Activated naive CD8-positive, alpha-beta T cell treated with anti-CD3 and anti-CD28 coated beads, Interleukin-2, amount 10 ng/mL, durations not matched to agents 7 days and 5 days (primary cell): ENCODE measurements at regions not wholly inside any gene's neighbourhood (a gene's known extent, or its start where the extent isn't known, plus 50 kb on each side); places are given as distances from the start of the nearest gene placed in this dataset.

Source experiments
- ATAC-seq: fragments of 150-1000 bp; cut with Tn5 transposase; one replicate; pipeline ENCODE4 v1.10.0; 2021; ENCODE audit warnings: low read depth, moderate library complexity
- POLR2A ChIA-PET: fragments of 350-600 bp; sonication (Branson Sonifier 250); formaldehyde crosslinking; loops from one replicate; lab custom pipeline; 2021; ENCODE audit warnings: antibody characterized with exemption; lab: Charles Lee
- DNase-seq: peaks from one replicate; pipeline ENCODE4 v3.0.0; 2021
- H3K27ac Mint-ChIP-seq: one replicate; pipeline ENCODE4 v1.8.0; 2022; ENCODE audit warnings: mild to moderate bottlenecking, mixed read lengths
- H3K27me3 Mint-ChIP-seq: one replicate; pipeline ENCODE4 v1.8.0; 2022; ENCODE audit warnings: mild to moderate bottlenecking, moderate library complexity, mixed read lengths
- H3K36me3 Mint-ChIP-seq: one replicate; pipeline ENCODE4 v1.8.0; 2021; ENCODE audit warnings: mild to moderate bottlenecking, mixed read lengths
- H3K4me1 Mint-ChIP-seq: one replicate; pipeline ENCODE4 v1.8.0; 2021; ENCODE audit warnings: mixed read lengths
- H3K4me3 Mint-ChIP-seq: one replicate; pipeline ENCODE4 v1.8.0; 2022; ENCODE audit warnings: mild to moderate bottlenecking, moderate library complexity, mixed read lengths
- H3K9me3 Mint-ChIP-seq: one replicate; pipeline ENCODE4 v1.8.0; 2021; ENCODE audit warnings: mixed read lengths

- H3K9me3 Mint-ChIP-seq, result no peaks in the 10 kb centered on the region
- H3K4me3 Mint-ChIP-seq, result no peak overlapping the region
- no peaks in the 10 kb centered on the region for H3K36me3 Mint-ChIP-seq
- H3K27me3 Mint-ChIP-seq, result no peaks in the 10 kb centered on the region
- no peaks in the 10 kb centered on the region for H3K4me1 Mint-ChIP-seq
- H3K27ac Mint-ChIP-seq, result no peak overlapping the region
- POLR2A ChIA-PET, result no interaction called here
- ATAC-seq, result no peak
- DNase-seq, result no peak
Observed at GRCh38 chr4:24044610-24045589, 155.1 kb upstream of the PPARGC1A start.

DNA sequence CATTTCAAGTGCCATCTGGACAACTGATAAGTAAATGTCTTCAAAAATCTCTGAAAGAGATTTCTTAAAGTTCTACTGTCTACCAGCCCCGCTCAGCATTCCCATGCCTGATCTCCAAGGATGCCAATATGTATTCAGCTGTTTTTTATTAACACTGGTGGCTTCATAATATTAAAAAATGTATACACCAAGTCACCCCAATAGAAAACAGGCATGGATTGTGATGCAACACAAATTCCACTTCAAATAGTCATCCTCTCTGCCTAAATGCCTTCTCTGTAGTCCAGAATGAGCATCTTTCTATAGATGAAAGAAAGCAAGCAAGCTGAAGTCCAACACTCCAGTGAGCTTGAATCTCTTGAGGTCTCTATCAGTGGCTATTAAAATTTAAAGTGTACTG is 152.2 kb upstream of the PPARGC1A start:
- Mint-ChIP-seq H3K27ac (no peak overlapping the region), H3K27me3 (no peaks in the 10 kb centered on the region), H3K4me1 (no peaks in the 10 kb centered on the region), H3K36me3 (no peaks in the 10 kb centered on the region), H3K4me3 (no peak overlapping the region), H3K9me3 (no peaks in the 10 kb centered on the region)
- DNase-seq, result no peak
- no peak for ATAC-seq
- POLR2A ChIA-PET, result no interaction called here

DNA sequence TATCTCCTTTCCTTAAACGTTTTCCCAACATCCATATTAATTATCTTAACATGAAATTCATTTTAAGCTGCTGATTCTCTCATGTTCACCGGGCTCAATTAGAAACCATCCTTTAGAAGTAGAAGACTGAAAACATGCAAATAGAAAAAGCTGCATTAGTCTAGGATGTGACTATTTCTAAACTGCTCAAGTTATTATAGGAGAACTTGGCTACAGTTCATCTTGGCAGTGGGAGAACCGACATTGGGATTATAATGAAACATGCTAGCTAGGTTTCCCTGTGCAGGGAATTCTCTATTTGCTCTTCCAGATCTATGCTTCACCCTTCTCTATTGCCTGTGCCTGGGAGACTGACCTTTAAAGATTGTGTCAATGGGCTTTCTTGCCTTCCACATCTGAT is 151.0 kb upstream of the PPARGC1A start:
- no peak overlapping the region for H3K27ac Mint-ChIP-seq
- H3K27me3 Mint-ChIP-seq, result no peaks in the 10 kb centered on the region
- H3K4me3 Mint-ChIP-seq, result no peak overlapping the region
- no peak for ATAC-seq
- no peaks in the 10 kb centered on the region for H3K9me3 Mint-ChIP-seq
- H3K4me1 Mint-ChIP-seq, result no peaks in the 10 kb centered on the region
- no peaks in the 10 kb centered on the region for H3K36me3 Mint-ChIP-seq
- POLR2A ChIA-PET, result no interaction called here
- no peak for DNase-seq

DNA sequence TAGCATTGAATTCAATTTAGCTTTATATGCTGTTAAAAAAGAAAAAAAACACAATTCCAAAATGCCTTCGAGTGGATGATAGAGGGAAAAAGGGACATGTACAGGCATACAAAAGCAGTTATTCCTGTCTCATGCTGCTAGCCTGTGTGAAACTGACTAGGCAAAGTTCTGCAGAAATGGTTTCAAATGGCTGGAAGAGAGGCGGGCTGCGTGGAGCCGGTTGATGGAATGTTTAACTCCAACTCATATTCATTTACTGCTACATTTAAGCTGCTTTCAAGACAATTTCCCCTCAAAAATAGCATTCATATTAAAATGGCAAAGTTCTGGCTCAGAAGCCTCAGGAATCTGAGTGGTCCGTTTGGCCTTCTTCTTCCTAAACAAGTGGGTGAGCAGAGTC is 143.8 kb upstream of the PPARGC1A start:
- POLR2A ChIA-PET, result no interaction called here
- Mint-ChIP-seq H3K27ac (no peak overlapping the region), H3K27me3 (no peaks in the 10 kb centered on the region), H3K9me3 (no peaks in the 10 kb centered on the region), H3K4me3 (no peak overlapping the region), H3K36me3 (no peaks in the 10 kb centered on the region), H3K4me1 (no peaks in the 10 kb centered on the region)
- ATAC-seq (no peak), DNase-seq (no peak)

- H3K4me1 Mint-ChIP-seq, result no peaks in the 10 kb centered on the region
- no peak overlapping the region for H3K27ac Mint-ChIP-seq
- ATAC-seq (no peak), DNase-seq (no peak)
- H3K27me3 Mint-ChIP-seq, result no peaks in the 10 kb centered on the region
- no peak overlapping the region for H3K4me3 Mint-ChIP-seq
- H3K9me3 Mint-ChIP-seq, result no peaks in the 10 kb centered on the region
- no peaks in the 10 kb centered on the region for H3K36me3 Mint-ChIP-seq
- POLR2A ChIA-PET, result no interaction called here
Observed at GRCh38 chr4:24032371-24032989, 142.6 kb upstream of the PPARGC1A start.

DNA sequence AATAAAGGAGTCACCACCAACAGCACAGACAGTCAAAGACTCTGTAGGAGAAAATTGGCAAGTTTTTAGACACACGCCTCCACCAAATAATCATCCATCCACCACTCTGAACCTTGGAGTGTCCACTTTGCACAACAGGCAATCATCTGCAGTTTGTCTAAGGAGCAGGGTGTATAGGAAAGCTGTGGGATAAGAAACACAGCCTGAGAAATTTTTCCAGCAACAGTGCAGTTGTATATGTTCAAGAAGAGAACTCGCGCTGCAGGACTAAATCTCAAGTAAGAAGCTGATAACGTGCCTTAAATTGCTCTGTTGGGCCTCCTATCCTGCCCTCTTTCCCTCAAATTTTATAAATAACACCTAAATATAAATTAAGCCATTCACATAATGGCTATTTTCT is 136.7 kb upstream of the PPARGC1A start:
- no peak overlapping the region for H3K27ac Mint-ChIP-seq
- POLR2A ChIA-PET, result no interaction called here
- no peak for ATAC-seq
- H3K36me3 Mint-ChIP-seq, result no peaks in the 10 kb centered on the region
- H3K27me3 Mint-ChIP-seq, result no peaks in the 10 kb centered on the region
- H3K9me3 Mint-ChIP-seq, result no peaks in the 10 kb centered on the region
- no peaks in the 10 kb centered on the region for H3K4me1 Mint-ChIP-seq
- no peak overlapping the region for H3K4me3 Mint-ChIP-seq
- DNase-seq, result no peak

DNA sequence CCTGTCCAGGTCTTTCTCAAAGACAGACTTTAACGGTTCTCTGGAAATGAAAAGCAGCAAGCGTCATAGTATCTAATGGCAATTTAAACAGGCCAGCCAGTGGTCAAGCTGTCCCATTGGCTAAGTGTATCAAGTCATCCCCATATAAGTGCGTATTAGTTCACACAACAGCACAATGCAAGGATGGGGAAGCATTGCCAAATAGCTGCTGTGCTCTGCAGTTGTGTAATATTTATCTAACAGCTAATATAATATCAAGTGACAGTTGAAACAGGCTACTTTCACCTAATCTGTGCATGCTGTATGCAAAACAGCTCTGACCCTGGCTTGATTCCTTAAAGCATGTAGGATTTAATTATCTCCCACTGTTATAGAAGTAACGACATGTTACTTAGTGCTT is 134.8 kb upstream of the PPARGC1A start:
- Mint-ChIP-seq H3K27ac (no peak overlapping the region), H3K36me3 (no peaks in the 10 kb centered on the region), H3K4me1 (no peaks in the 10 kb centered on the region), H3K27me3 (no peaks in the 10 kb centered on the region), H3K4me3 (no peak overlapping the region), H3K9me3 (no peaks in the 10 kb centered on the region)
- DNase-seq, result no peak
- POLR2A ChIA-PET, result no interaction called here
- no peak for ATAC-seq

GRCh38 chr4:24024157-24024556 is 134.3 kb upstream of the PPARGC1A start:
- POLR2A ChIA-PET, result no interaction called here
- Mint-ChIP-seq H3K27ac (no peak overlapping the region), H3K9me3 (no peaks in the 10 kb centered on the region), H3K27me3 (no peaks in the 10 kb centered on the region), H3K36me3 (no peaks in the 10 kb centered on the region), H3K4me1 (no peaks in the 10 kb centered on the region), H3K4me3 (no peak overlapping the region)
- DNase-seq (no peak), ATAC-seq (no peak)

GRCh38 chr4:24015782-24016181 is 125.9 kb upstream of the PPARGC1A start:
- no peaks in the 10 kb centered on the region for H3K9me3 Mint-ChIP-seq
- DNase-seq (no peak), ATAC-seq (no peak)
- no peaks in the 10 kb centered on the region for H3K36me3 Mint-ChIP-seq
- no peak overlapping the region for H3K4me3 Mint-ChIP-seq
- POLR2A ChIA-PET, result no interaction called here
- no peaks in the 10 kb centered on the region for H3K27me3 Mint-ChIP-seq
- no peak overlapping the region for H3K27ac Mint-ChIP-seq
- H3K4me1 Mint-ChIP-seq, result no peaks in the 10 kb centered on the region

DNA sequence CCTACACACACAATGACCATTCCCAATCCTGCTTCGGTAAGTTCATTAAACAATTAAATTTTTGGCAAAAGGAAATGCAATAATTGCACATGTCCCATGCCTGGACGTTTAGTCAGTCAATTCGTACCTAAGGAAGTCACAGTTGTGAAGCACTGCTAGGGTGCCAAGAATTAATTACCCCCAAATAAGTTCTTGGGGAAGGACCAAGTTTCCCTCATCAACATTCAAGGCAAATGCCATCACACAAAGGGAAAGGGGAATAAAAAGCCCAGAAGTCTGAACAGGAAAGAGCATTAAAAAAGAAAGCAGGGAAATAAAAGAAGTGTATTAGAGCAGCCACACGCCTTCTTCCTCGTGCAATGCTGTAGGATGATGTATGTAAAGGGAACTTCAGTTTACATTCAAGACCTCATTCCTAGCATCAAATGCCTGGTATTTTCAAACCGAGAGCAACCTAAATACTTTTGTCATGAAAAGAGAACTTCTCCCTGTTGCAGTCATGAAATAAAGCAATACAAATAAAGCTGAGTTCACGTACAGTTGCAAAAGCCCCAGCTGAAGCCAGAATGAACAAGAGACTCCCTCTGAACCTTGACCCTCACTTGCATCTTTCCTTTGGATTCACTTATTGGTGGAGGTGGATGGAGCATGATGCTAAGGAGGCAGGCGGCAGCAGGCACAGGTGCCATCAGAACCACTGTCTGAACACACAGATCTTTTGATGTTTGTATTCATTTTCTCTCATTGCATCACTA is 124.0 kb upstream of the PPARGC1A start:
- Mint-ChIP-seq H3K4me3 (no peak overlapping the region), H3K36me3 (no peaks in the 10 kb centered on the region), H3K27me3 (no peaks in the 10 kb centered on the region), H3K9me3 (no peaks in the 10 kb centered on the region), H3K4me1 (no peaks in the 10 kb centered on the region), H3K27ac (no peak overlapping the region)
- POLR2A ChIA-PET, result no interaction called here
- ATAC-seq (no peak), DNase-seq (no peak)

- ATAC-seq, result no peak
- no peaks in the 10 kb centered on the region for H3K4me1 Mint-ChIP-seq
- POLR2A ChIA-PET, result no interaction called here
- H3K36me3 Mint-ChIP-seq, result no peaks in the 10 kb centered on the region
- H3K27ac Mint-ChIP-seq, result no peak overlapping the region
- no peak overlapping the region for H3K4me3 Mint-ChIP-seq
- H3K9me3 Mint-ChIP-seq, result no peaks in the 10 kb centered on the region
- H3K27me3 Mint-ChIP-seq, result no peaks in the 10 kb centered on the region
- DNase-seq, result no peak
Observed at GRCh38 chr4:24010994-24011393, 121.1 kb upstream of the PPARGC1A start.

DNA sequence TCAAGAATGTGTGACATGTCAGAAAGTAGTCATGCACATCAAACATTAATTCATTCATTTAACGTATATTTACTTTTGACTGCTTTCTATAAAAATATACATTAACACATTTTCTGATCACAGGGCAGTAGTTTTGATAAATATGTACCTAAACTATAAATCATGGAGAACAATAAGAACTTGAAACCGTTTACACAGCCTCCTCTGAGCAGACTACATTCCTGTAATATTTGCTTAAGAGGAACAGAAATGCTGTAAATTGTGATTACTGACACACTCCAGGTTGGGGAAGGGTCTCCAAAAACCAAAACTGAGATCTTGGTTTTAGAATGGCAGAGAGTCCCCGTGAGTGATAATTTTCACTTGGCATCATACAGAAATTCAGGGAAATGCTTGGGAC is 120.7 kb upstream of the PPARGC1A start:
- no peaks in the 10 kb centered on the region for H3K36me3 Mint-ChIP-seq

GRCh38 chr4:24007860-24008261 is 118.0 kb upstream of the PPARGC1A start:
- DNase-seq (no peak), ATAC-seq (no peak)
- H3K4me3 Mint-ChIP-seq, result no peak overlapping the region
- H3K27ac Mint-ChIP-seq, result no peak overlapping the region
- POLR2A ChIA-PET, result no interaction called here
- no peaks in the 10 kb centered on the region for H3K27me3 Mint-ChIP-seq
- H3K4me1 Mint-ChIP-seq, result no peaks in the 10 kb centered on the region
- H3K9me3 Mint-ChIP-seq, result no peaks in the 10 kb centered on the region
- no peaks in the 10 kb centered on the region for H3K36me3 Mint-ChIP-seq

More for the DNA sequence above, 120.7 kb upstream of the PPARGC1A start:
- no peaks in the 10 kb centered on the region for H3K9me3 Mint-ChIP-seq
- POLR2A ChIA-PET, result no interaction called here
- H3K4me1 Mint-ChIP-seq, result no peaks in the 10 kb centered on the region
- no peaks in the 10 kb centered on the region for H3K27me3 Mint-ChIP-seq
- no peak for ATAC-seq
- no peak overlapping the region for H3K27ac Mint-ChIP-seq
- DNase-seq, result no peak
- no peak overlapping the region for H3K4me3 Mint-ChIP-seq
